ENCODE measurements at regions not wholly inside any gene's neighbourhood (a gene's known extent, or its start where the extent isn't known, plus 50 kb on each side); places are given as distances from the start of the nearest gene placed in this dataset.
A peak's percentile ranks its signal among the peaks of the same experiment; 100 is the strongest.

- H3K27ac ChIP-seq = peak overlapping the region in 1 of 3 donors; percentile 12
- H3K4me1 ChIP-seq = peaks cover 0 to 14% (median 2%) of the 10 kb centered on the region in 4 donors
- H3K9me3 ChIP-seq = no peaks in the 10 kb centered on the region
- H3K4me3 ChIP-seq = no peak overlapping the region
- no peak for TF ChIP-seq POLR2A (IDR thresholded peaks at IDR 0.05)
- no peak for TF ChIP-seq CTCF (IDR thresholded peaks at IDR 0.05)
- H3K27me3 ChIP-seq = no peaks in the 10 kb centered on the region
- no peak for DNase-seq
- no peaks in the 10 kb centered on the region for H3K36me3 ChIP-seq
- intact Hi-C loops (cut with DNase I) = no loop called here
- ATAC-seq = no peak
- WGBS (ENCODE audit: insufficient coverage, low coverage, low lambda C conversion rate, missing lambda C conversion rate) = 74% methylated on average over 2 of the region's 5 CpGs
Observed at GRCh38 chr14:71552809-71553208, 379.4 kb upstream of the RGS6 start.

DNA sequence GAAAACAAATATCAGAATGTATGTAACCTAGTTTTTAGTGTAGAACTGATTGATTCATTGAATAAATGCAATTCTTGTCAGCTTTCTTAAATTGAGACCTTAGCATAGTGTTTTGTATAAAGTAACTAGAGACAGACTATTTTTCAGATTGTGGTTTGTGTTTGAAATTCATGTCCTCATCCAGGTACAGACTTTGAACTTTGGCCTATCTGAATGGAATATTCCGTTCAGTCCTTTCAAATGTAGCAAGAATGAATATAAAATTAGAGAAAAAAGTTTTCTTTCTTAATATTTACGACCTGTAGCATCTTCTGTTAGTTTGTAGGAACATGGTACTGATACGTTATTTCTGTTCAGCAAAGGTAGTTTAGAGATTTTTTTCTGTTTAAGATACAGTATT, 378.4 kb upstream of the RGS6 start:
- peak; percentile 63 to 76 (median 68) for ATAC-seq
- TF ChIP-seq POLR2A (IDR thresholded peaks at IDR 0.05) (no peak), CTCF (IDR thresholded peaks at IDR 0.05) (no peak)
- no peaks in the 10 kb centered on the region for H3K36me3 ChIP-seq
- H3K4me1 ChIP-seq = peaks cover 0 to 14% (median 2%) of the 10 kb centered on the region in 4 donors
- H3K4me3 ChIP-seq = no peak overlapping the region
- no peak for DNase-seq
- H3K27ac ChIP-seq = peak overlapping the region; percentile 12 to 42 (median 12)
- H3K27me3 ChIP-seq = no peaks in the 10 kb centered on the region
- intact Hi-C loops (cut with DNase I) = no loop called here
- 47% methylated on average over 3 of the region's 3 CpGs for WGBS (ENCODE audit: insufficient coverage, low coverage, low lambda C conversion rate, missing lambda C conversion rate)
- no peaks in the 10 kb centered on the region for H3K9me3 ChIP-seq

GRCh38 chr14:71554323-71554722, 377.9 kb upstream of the RGS6 start:
- Histone ChIP-seq H3K27ac (peak overlapping the region in 2 of 3 donors; percentile 12 to 49), H3K4me3 (no peak overlapping the region), H3K4me1 (peaks cover 0 to 14% (median 2%) of the 10 kb centered on the region in 4 donors), H3K27me3 (no peaks in the 10 kb centered on the region), H3K9me3 (no peaks in the 10 kb centered on the region), H3K36me3 (no peaks in the 10 kb centered on the region)
- no peak for TF ChIP-seq POLR2A (IDR thresholded peaks at IDR 0.05)
- no peak for TF ChIP-seq CTCF (IDR thresholded peaks at IDR 0.05)
- 58% methylated on average over 2 of the region's 2 CpGs for WGBS (ENCODE audit: insufficient coverage, low coverage, low lambda C conversion rate, missing lambda C conversion rate)
- intact Hi-C loops (cut with DNase I) = no loop called here
- ATAC-seq (peak in 3 of 4 donors; percentile 27 to 51 (median 45)), DNase-seq (no peak)

- Histone ChIP-seq H3K4me1 (peaks cover 0 to 14% (median 2%) of the 10 kb centered on the region in 4 donors), H3K9me3 (no peaks in the 10 kb centered on the region), H3K36me3 (no peaks in the 10 kb centered on the region), H3K4me3 (no peak overlapping the region), H3K27ac (peak overlapping the region; percentile 35 to 56 (median 49)), H3K27me3 (no peaks in the 10 kb centered on the region)
- WGBS (ENCODE audit: insufficient coverage, low coverage, low lambda C conversion rate, missing lambda C conversion rate) = 68% methylated on average over 2 of the region's 2 CpGs
- DNase-seq (no peak), ATAC-seq (no peak)
- TF ChIP-seq CTCF (IDR thresholded peaks at IDR 0.05) (no peak), POLR2A (IDR thresholded peaks at IDR 0.05) (no peak)
- intact Hi-C loops (cut with DNase I) = no loop called here
Observed at GRCh38 chr14:71554959-71555612, 377.1 kb upstream of the RGS6 start.

Data from right lobe of liver (tissue), 6 donors.